ENCODE measurements at regions not wholly inside any gene's neighbourhood (a gene's known extent, or its start where the extent isn't known, plus 50 kb on each side); places are given as distances from the start of the nearest gene placed in this dataset.

DNA sequence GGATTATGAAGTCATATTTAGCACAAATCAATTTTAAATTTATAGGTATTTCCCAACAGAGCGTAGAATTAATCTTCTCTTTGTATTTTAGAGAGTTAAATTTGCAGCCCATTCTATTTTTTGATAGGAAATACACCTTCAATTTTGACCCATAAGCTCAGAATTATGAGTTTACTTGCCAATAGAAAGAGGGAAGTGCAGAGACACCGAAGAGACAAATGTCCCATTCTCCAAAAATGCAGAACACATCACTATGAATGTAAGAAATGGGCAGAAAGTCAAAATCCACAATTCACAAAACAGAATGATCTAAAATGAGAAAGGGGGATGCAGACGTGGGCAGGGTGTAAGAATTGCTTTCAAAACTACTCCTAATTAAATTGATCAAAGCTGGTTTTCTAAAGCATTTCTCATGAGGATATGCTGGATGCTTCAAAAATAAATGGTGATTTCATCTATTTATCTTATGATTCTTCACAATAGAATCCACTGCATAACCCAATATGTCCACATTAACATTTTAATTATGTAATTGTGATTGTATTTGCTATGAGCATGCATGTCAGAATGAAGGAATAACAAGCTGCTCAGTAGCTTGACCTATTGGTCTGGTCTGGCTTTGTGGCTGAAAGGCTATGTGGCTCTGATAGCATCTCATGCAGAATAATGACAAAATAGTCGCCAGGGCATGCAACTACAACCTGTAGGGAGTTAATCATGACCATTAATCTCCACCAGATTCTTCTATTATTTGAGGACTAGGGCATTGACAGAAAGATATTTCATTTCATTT lies 550.1 kb upstream of the CDH18 start:
- DNase-seq (ENCODE audit: low spot score) = no peak

DNA sequence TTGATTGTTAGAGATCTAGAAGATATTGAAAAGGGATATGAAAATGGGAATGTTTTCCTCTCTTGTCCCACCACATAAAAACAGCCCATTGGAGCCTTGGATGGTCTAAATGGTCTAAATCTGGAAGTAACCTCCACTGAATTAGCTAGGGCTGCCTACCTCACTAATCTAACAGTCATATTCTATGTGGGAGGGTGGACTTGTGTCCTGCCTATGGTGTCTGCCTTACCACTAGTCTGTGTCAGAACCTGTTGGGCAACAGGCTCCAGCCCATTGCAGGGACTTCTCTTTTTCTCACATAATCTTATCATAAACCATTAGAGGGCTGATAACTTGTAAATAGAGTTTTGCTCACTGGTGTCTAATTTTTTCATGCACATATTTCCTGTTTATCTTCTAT lies 548.8 kb upstream of the CDH18 start:
- no peak for DNase-seq (ENCODE audit: low spot score)

DNA sequence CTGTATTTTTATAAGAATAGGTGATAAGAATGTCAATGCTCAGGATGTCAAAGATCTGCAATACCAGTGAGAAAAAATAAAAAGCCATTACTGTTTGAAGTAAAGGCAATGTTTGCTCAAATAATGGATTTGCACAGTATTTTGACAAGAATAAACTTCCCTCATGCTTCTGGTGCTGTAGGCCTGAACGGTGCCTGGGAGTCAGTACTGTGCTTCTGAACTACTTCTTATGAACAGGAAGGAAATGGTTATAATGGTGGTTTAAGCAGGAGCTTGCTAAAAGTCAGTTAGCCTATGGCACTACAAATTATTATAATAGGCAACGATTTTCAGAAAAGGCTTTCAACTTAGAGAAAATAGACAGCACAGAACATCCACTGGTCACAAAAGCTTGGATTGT lies 548.3 kb upstream of the CDH18 start:
- no peak for DNase-seq (ENCODE audit: low spot score)

DNA sequence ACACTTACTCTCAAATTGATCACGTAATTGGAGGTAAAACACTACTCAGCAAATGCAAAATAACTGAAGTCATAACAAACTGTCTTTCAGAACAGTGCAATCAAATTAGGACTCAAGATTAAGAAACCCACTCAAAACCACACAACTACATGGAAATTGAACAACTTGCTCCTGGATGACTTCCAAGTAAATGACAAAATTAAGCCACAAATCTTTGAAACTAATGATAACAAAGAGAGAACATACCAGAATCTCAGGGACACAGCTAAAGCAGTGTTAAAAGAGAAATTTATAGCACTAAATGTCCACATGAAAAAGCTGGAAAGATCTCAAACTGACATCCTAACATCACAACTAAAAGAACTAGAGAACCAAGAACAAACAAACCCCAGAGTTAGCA lies 540.5 kb upstream of the CDH18 start:
- DNase-seq (ENCODE audit: low spot score) = no peak

DNA sequence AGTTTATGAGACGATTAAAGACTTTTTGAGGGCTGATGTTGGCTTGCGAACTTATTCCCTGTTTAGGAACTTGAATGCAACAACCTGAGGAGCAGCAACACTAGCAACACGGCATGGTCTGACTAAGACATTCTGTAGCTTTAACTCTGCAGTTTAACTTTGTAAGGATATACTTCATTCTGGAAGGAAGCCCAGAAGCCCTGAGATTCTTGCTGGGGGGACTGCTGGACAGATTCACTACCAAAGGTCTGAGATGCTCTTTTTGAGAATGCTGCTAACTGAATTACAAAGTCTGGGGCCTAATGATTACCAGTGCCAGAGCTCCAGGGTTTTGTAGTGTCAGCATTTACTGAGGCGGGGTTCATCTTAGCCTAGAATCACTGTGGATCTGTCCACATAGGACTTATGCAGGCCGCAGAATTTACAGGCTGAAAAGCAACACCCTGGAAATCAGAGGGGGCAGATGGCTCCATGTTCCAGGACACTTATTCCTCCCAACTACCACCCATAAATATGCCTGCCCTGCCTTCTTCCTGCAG lies 537.1 kb upstream of the CDH18 start:
- DNase-seq (ENCODE audit: low spot score) = no peak

DNA sequence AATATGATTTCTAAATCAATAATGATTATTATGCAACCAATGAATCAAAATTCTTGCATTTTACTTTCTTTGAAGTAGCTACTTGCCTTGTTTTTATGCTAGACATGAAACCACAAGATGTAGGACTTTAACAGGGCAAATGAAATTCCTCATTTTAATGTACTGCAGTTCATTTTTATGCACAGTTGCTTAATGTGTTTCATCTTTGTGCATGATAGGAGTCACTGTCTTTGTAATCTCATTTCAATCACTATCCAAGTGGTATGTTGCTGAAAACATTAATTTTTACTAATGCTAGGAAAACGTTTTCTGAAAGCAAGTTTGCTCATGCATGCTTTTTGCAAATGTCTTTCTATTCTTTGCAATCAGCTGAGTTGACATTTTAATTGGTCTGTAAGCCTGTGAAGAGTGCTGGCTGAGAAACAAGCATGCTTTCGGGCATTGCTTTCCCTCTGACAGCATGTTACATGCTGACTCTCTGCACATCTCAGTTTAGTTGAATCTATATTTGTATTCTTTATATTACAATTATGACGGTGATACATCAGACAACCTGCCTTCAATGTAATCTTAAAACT lies 535.0 kb upstream of the CDH18 start:
- no peak for DNase-seq (ENCODE audit: low spot score)

DNA sequence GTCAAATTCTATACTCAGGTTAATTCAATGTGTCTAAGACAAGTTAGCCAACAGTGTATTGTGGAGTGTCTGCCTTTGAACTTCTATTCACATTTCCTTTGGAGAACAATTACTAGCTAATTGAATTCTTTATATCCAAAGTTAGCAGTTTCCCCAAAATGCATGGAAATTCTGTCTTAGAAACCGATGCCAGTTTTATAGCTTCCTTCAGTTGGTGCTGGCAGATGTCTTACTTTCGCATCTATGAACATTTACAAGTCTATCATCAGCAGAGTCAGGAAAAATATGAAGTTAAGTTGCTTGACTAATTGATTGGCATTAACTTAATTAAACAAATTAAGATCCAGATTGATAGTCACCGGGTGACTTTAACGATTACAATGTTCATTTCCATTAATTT lies 527.6 kb upstream of the CDH18 start:
- DNase-seq (ENCODE audit: low spot score) = no peak

DNA sequence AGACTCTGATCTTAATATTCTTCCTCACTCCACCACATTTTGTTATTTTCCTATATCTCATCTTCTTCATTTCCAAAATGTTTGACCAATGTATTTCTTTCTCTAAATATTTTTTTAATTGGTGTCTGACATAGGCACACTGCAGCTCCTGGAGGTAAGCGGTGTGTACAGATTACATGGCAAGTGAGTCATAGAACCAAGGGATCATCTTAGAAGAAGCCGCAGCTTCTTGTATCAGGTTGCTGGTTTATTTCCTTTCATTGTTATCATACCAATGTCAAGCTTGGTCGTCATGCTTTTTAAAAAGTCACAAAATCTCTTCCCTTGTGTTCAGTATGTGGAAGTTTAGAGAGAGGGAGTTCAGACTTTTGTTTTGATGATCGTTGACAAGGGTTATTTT lies 526.1 kb upstream of the CDH18 start:
- no peak for DNase-seq (ENCODE audit: low spot score)

DNA sequence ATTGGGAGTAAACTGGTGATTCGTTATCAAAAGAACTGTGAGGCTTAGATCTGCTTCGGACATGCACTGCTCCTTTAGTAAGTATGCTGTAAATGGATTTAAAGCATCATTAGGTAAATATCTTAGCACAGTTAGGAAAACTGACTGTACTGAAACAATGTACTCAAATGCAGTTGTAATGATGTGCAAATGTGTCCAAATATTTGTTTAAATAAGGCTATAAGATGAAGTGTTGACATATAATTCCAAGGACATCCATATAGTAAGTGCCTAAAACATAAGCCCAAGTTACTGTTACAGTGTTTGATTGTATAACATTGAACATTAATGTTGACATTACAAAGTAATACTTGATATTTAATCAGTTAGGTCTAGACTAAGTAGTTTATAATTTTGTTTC lies 512.5 kb upstream of the CDH18 start:
- no peak for DNase-seq (ENCODE audit: low spot score)

DNA sequence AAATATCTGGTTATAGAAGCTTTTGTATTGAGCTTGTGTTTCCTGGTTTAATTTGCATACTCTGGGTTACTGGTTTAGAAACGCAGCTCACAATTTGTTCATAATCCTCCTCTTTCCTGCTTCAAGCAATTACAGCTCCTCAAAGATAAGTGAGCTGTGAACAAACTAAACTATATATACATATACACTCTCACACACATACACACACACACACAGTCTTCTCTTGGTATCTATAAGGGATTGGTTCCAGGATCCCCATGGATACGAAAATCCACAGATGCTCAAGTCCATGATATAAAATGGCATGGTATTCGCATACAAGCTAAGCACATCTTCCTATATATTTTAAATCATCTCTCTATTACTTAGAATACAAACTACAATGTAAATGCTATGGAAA lies 510.9 kb upstream of the CDH18 start:
- no peak for DNase-seq (ENCODE audit: low spot score)

DNA sequence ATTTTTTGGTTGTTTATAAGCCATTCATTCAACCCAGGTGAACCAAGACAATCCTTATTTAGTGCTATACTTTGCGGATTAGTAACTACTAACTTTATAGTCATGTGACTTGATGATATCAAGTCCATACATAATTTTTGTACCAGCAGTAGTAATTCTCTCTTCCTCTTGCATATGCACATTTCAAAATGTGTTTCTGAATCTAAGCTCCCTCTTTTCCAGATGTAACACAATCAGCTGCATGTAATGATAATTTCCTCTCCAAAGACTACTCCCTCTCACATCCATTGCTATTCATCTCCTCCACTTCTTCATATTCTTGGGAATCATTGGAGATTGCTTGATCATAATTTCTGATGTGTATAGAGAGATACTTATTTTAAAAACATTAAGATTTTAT lies 510.1 kb upstream of the CDH18 start:
- no peak for DNase-seq (ENCODE audit: low spot score)

DNA sequence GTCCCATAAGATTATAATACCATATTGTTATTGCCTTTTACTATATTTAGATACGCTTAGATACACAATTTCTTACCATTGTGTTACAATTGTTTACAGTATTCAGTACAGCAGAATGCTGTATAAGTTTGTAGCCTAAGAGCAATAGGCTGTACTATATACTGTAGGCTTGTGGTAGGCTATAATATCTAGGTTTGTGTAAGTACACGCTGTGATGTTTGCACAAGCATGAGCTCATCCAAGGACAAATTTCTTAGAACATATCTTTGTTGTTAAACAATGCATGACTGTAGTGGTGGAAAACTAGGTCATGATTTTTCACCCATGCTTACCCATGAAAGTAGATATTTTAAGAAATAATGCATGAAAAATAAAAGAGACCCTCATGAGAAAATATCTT lies 509.4 kb upstream of the CDH18 start:
- no peak for DNase-seq (ENCODE audit: low spot score)

DNA sequence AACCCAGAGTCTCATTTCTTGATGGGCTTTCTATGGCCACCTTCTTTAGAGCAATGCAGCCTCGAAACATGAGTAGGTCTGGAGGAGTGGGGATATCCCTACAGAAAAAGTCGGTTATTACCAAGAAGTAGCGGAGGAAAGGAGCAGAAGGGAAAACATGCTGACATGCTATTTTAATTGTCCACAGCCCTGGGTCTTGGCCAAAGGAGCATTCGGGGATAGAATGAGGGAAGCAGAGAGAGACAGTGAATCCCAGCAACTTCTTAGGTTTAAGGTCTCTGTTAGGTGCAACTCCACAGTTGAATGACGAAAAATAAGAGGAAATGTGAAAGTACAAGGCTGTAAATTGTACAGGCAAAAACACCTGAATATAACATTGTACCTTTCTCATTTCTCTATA lies 506.7 kb upstream of the CDH18 start:
- no peak for DNase-seq (ENCODE audit: low spot score)

DNA sequence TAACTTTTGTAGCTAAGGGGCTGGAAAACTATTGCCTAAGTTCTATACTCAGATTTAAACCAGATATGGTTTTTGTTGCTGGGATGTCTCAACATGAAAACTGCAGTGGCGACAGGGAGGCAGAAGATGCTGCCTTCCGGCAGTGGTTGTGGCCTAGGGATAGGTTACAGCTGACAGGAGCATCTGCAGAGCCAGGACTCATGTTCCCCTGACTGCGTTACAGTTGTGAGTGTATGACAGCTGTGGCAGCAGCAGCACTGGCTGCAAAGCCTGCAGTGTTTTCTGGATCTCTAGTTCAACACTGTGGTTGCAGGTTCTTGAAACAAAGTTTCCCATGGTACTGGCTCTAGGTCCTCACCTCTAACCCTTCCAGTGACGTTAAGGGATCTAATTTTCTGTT lies 498.8 kb upstream of the CDH18 start:
- no peak for DNase-seq (ENCODE audit: low spot score)

DNA sequence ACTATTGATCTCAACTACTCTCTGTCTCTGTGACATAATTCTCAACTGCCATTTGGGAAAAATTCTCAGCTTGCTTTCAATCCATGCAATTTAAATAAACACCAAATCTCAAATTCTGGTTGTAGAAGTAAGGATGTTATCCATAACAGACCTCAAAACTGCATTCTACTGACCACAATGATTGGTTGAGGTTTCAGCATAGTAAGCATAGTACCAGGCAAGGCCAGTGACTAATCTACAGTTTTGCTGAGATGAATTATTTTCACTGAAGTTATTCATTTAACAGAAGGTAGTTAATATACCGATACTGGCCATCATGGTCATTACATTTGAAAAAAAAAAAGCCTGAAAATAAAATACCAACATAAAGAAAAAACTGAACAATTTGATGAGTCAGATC lies 488.0 kb upstream of the CDH18 start:
- DNase-seq (ENCODE audit: low spot score) = no peak

DNA sequence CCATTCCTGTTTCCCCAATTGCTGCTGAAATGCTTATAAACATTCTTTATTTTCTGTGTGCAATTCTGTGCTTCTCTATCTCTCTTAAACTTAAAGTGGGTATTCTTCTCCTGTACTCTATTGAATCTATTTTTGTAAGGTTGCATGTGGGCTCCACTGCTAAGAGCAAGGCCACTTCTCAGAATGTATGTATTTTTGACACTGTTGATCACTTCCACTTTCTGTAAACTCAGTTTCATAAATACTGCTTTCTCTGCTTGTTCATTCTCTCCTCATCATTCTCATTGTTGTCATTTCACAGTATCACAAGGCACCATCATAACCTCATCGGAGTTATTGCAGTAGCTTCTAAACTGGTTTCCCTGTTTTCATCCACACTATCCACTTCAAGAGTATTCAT lies 483.0 kb upstream of the CDH18 start:
- no peak for DNase-seq (ENCODE audit: low spot score)

DNA sequence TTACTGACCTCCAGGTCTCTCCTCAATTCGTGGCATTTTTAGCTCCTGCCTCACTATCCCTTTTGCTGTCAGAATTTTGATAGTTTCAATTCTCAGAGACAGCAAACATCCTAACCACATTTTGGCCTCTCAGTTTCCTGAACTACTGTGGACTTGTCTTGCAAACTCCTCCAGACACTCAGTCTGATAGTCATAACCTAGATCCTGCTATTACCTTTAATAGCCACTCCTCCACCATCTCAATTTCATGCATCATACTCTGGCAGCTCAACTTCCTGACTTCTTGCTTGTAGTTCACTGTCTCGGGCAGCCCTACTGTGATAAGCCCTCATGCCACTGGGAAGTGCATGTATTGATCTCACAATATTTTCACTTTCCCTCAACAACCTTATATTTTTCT lies 481.8 kb upstream of the CDH18 start:
- no peak for DNase-seq (ENCODE audit: low spot score)

DNA sequence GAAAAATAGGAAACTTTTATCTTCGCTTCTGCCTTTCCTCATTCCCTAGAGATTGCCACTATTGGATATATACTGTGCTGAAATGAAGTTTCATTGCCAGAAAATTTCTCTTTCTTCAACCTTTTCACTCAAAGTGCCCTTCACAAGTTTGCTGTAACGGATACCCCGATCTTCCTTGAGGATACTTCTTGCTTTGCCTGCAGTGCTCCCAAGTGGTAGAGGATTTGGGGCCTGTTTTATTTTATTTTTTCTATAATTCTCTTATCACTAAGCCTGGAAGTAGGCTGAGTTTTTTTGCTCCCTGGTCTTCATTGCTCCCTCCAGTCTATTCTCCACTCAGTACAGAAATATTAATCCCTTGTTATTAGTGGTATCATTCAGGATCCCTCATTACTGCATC lies 481.4 kb upstream of the CDH18 start:
- no peak for DNase-seq (ENCODE audit: low spot score)

DNA sequence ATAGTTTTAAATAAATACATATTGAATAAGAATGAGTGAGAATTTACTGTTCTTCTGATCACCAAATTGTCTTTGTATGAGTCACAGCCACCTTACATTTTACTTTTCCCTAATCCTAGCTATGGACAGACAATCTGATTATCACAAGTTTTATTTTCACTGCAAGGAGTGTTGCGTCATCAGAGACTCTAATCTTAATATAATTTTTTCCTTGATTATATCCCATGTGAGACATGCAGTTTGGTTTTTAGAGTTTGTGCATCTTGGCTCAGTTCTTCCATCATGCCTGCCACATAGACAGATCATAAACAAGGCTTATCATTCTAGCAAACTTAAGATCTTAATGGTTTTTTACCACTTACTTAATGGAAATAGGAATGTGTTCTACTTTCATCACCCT lies 478.5 kb upstream of the CDH18 start:
- no peak for DNase-seq (ENCODE audit: low spot score)

DNA sequence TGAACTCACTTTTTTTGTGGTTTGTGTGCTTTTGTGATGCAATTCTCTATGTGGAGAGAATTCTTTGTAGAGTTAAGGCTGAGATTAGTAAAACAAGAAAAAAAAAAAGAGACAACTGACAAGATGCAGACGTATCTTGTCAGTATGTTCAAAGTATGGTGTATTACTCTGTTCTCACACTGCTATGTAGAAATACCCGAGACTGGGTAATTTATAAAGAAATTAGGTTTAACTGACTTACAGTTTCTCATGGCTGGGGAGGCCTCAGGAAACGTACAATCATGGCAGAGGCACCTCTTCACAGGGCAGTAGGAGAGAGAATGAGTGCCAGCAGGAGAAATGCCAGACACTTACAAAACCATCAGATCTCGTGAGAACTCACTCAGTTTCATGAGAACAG lies 475.2 kb upstream of the CDH18 start:
- DNase-seq (ENCODE audit: low spot score) = no peak

DNA sequence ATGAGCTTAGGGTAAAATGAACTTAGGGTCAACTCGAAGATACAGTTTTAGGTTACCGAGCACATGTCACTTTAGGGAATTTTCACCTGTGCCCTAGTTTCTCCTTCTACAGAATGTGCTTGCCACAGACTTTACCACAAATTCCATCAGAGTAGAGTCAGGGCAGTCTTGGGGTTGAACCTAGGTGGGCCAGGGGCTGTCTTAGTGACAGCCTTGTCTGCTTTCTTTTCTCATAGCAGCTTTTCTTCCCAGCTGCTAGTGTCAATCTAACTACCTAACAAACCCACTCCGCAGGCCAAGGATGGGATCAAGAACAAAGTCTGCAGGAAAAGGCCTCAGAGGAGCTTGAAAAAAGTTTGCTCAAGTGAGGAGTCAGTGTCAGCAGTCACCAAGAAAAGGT lies 458.1 kb upstream of the CDH18 start:
- no peak for DNase-seq (ENCODE audit: low spot score)

DNA sequence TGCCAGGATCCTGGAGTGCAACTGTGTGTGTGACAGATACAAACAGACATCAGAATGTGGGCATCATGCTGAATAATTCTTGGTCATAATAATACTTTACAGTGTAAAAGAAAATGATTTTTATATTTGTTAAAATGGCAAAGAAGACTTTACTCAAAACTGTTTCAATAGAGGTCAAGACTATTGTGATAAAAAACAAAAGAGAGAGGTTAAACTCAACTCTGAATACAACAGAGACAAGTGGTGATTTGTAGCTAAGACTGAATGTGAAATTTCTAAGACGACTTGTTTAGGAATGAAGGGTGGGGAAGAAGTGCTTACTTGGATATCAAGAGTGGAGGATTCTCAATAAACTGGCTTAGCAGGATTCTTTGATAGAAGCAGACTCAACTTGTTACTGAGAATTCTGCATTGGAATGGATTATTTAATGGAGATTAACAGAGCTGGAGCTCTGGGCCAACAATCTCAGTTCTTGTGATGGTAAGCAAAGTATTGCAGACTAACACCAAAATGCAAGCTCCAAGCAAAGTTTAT lies 457.4 kb upstream of the CDH18 start:
- no peak for DNase-seq (ENCODE audit: low spot score)

DNA sequence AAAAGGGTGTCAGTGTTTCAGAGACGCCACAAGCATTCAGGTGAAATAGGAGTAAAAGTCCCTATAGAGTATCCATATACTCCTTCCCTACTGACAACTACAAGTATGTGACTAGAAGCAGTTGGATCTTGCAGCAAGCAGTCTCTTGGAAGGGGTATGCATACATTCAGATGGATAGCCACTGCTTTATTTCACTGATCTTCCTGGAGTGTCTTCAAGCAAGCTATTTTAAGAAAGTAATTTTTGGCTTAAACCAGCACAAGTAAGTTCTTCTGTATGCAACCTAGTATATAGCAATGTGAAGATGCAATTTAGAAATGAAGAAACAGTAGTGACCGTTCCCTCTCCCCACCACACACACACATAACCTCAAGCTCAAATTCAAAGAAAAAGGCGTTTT lies 446.8 kb upstream of the CDH18 start:
- DNase-seq (ENCODE audit: low spot score) = no peak
